H1 (cell line): ENCODE measurements at regions not wholly inside any gene's neighbourhood (a gene's known extent, or its start where the extent isn't known, plus 50 kb on each side); places are given as distances from the start of the nearest gene placed in this dataset.

Experiments
- CTCF ChIA-PET: fragments of 300-600 bp; sonication (Branson Sonifier 250); formaldehyde crosslinking; loops from one replicate; lab custom pipeline; 2021; ENCODE audit not compliant: partially characterized antibody; lab: Charles Lee
- POLR2A ChIA-PET: fragments of 300-600 bp; sonication (Branson Sonifier 250); formaldehyde crosslinking; loops from one replicate; lab custom pipeline; 2021; ENCODE audit warnings: inconsistent platforms; ENCODE audit not compliant: partially characterized antibody; lab: Charles Lee
- DNase-seq, 2 experiments: peaks; one replicate each; pipeline versions ENCODE4 v3.0.0 to v3.0.0-alpha.2; 2010 to 2022; ENCODE audit warnings: low spot score in 2 of 2, low read depth in 1 of 2, mixed read lengths in 1 of 2
- FAIRE-seq: peaks from 2 replicates; lab custom pipeline; 2011; peaks lifted over from hg19 to GRCh38; lab: Jason Lieb, UNC
- H2AFZ ChIP-seq: 2 replicates; pipeline ENCODE4 v1.8.1; 2012; ENCODE audit warnings: low read length, inconsistent platforms
- H2AK5ac ChIP-seq: 2 replicates; pipeline ENCODE4 v1.6.1; 2013; ENCODE audit warnings: low read depth, low read length
- H2BK120ac ChIP-seq: replicated peaks from 2 replicates; pipeline ENCODE3; 2013; ENCODE audit warnings: low read depth, low read length, inconsistent platforms
- H2BK12ac ChIP-seq: 2 replicates; pipeline ENCODE4 v1.6.1; 2013; ENCODE audit warnings: low read depth, low read length
- H2BK15ac ChIP-seq: 2 replicates; pipeline ENCODE4 v1.6.1; 2013; ENCODE audit warnings: low read length
- H2BK20ac ChIP-seq: 2 replicates; pipeline ENCODE4 v1.6.1; 2013; ENCODE audit warnings: low read length
- H2BK5ac ChIP-seq: 2 replicates; pipeline ENCODE4 v1.6.1; 2013; ENCODE audit warnings: low read depth, low read length
- H3K14ac ChIP-seq: 2 replicates; pipeline ENCODE4 v1.6.1; 2013; ENCODE audit warnings: inconsistent platforms; ENCODE audit not compliant: insufficient read length
- H3K18ac ChIP-seq: 2 replicates; pipeline ENCODE4 v1.6.1; 2013; ENCODE audit warnings: low read length; ENCODE audit errors: extremely low read depth
- H3K23ac ChIP-seq: 2 replicates; pipeline ENCODE4 v1.6.1; 2013; ENCODE audit warnings: inconsistent platforms; ENCODE audit not compliant: insufficient read length
- H3K23me2 ChIP-seq: 2 replicates; pipeline ENCODE4 v1.6.1; 2013; ENCODE audit warnings: low read depth, low read length
- H3K27ac ChIP-seq: 2 replicates; pipeline ENCODE4 v1.6.1; 2011; ENCODE audit warnings: low read depth, low read length, inconsistent platforms
- H3K27me3 ChIP-seq, 4 experiments: replicated peaks in 1 of 4; 1 replicate in 1 of 4; 2 replicates in 3 of 4; pipeline versions ENCODE4 v1.6.1 to v1.8.1; 2011 to 2013; ENCODE audit warnings: low read length in 3 of 4, mild to moderate bottlenecking in 3 of 4, inconsistent platforms in 2 of 4, mixed read lengths in 2 of 4, moderate library complexity in 1 of 4; ENCODE audit not compliant: control insufficient read depth in 3 of 4, insufficient read depth in 3 of 4; ENCODE audit errors: extremely low read depth in 1 of 4
- H3K36me3 ChIP-seq, 4 experiments: 2 replicates each; pipeline versions ENCODE4 v1.6.1 to v1.8.1; 2011 to 2013; ENCODE audit warnings: mild to moderate bottlenecking in 4 of 4, low read length in 3 of 4, moderate library complexity in 2 of 4, control low read depth in 1 of 4, inconsistent platforms in 1 of 4; ENCODE audit not compliant: insufficient read depth in 4 of 4, control insufficient read depth in 2 of 4
- H3K4ac ChIP-seq: replicated peaks from 2 replicates; pipeline ENCODE3; 2013; ENCODE audit warnings: low read length, low read depth, mixed read lengths, inconsistent platforms; ENCODE audit not compliant: insufficient read length
- H3K4me1 ChIP-seq, 4 experiments: replicated peaks in 1 of 4; 1 replicate in 1 of 4; 2 replicates in 3 of 4; pipeline versions ENCODE4 v1.6.1 to v1.8.1; 2011 to 2013; ENCODE audit warnings: low read length in 3 of 4, inconsistent platforms in 2 of 4, mixed read lengths in 1 of 4; ENCODE audit not compliant: insufficient read depth in 4 of 4, control insufficient read depth in 3 of 4
- H3K4me2 ChIP-seq, 2 experiments: 2 replicates each; pipeline versions ENCODE4 v1.6.1 to v1.8.1; 2011 to 2013; ENCODE audit warnings: low read depth in 2 of 2, low read length in 2 of 2, control low read depth in 1 of 2, inconsistent platforms in 1 of 2, mild to moderate bottlenecking in 1 of 2; ENCODE audit not compliant: insufficient read depth in 1 of 2
- H3K4me3 ChIP-seq, 4 experiments: fragments of 200-600, 300-600 bp in 1 of 4; sonication (generic), shearing (Covaris generic), sonication (Bioruptor Twin) in 1 of 4; 2 replicates each; pipeline versions ENCODE4 v1.5.1 to v1.8.1; 2011 to 2016; ENCODE audit warnings: low read length in 4 of 4, low read depth in 3 of 4, control low read depth in 2 of 4, inconsistent platforms in 2 of 4, mild to moderate bottlenecking in 2 of 4, mixed read lengths in 1 of 4, moderate library complexity in 1 of 4; ENCODE audit not compliant: insufficient read depth in 2 of 4; ENCODE audit errors: extremely low read depth in 1 of 4
- H3K56ac ChIP-seq: replicated peaks from 2 replicates; pipeline ENCODE3; 2013; ENCODE audit warnings: low read depth, mild to moderate bottlenecking, mixed read lengths, low read length, inconsistent platforms; ENCODE audit not compliant: insufficient read length
- H3K79me1 ChIP-seq: 2 replicates; pipeline ENCODE4 v1.6.1; 2013; ENCODE audit warnings: low read depth, low read length, control low read depth
- H3K79me2 ChIP-seq, 2 experiments: 2 replicates each; pipeline versions ENCODE4 v1.6.1 to v1.8.1; 2012 to 2013; ENCODE audit warnings: low read length in 2 of 2, mild to moderate bottlenecking in 2 of 2, inconsistent platforms in 1 of 2; ENCODE audit not compliant: insufficient read depth in 2 of 2, control insufficient read depth in 1 of 2
- H3K9ac ChIP-seq, 4 experiments: replicated peaks in 1 of 4; 1 replicate in 1 of 4; 2 replicates in 3 of 4; pipeline versions ENCODE4 v1.6.1 to v1.8.1; 2011 to 2013; ENCODE audit warnings: low read depth in 3 of 4, low read length in 3 of 4, control low read depth in 2 of 4, mild to moderate bottlenecking in 2 of 4, moderate library complexity in 2 of 4, inconsistent platforms in 1 of 4; ENCODE audit errors: extremely low read depth in 1 of 4
- H3K9me3 ChIP-seq, 2 experiments: 2 replicates each; pipeline versions ENCODE4 v1.6.1 to v1.8.1; 2012 to 2013; ENCODE audit warnings: mild to moderate bottlenecking in 2 of 2, moderate library complexity in 2 of 2, control low read depth in 1 of 2, inconsistent platforms in 1 of 2, low read depth in 1 of 2, low read length in 1 of 2, mixed read lengths in 1 of 2; ENCODE audit not compliant: insufficient read depth in 2 of 2
- H4K20me1 ChIP-seq, 2 experiments: replicated peaks in 1 of 2; 2 replicates each; pipeline versions ENCODE3 to v1.8.1; 2011 to 2013; ENCODE audit warnings: inconsistent platforms in 2 of 2, low read length in 2 of 2, mild to moderate bottlenecking in 1 of 2; ENCODE audit not compliant: insufficient read depth in 2 of 2, control insufficient read depth in 1 of 2
- H4K5ac ChIP-seq: 2 replicates; pipeline ENCODE4 v1.6.1; 2013; ENCODE audit warnings: low read length, low read depth, mixed read lengths, inconsistent platforms; ENCODE audit not compliant: insufficient read length
- H4K8ac ChIP-seq: 2 replicates; pipeline ENCODE4 v1.8.0; 2013; ENCODE audit warnings: mild to moderate bottlenecking, moderate library complexity, low read length, inconsistent platforms; ENCODE audit not compliant: insufficient read depth; ENCODE audit errors: extremely low read depth
- H4K91ac ChIP-seq: replicated peaks from 2 replicates; pipeline ENCODE3; 2013; ENCODE audit warnings: low read length, mixed read lengths, inconsistent platforms; ENCODE audit not compliant: insufficient read length
- BCL11A ChIP-seq, 2 experiments: IDR thresholded peaks; one replicate each; pipeline ENCODE4 v1.6.1; 2011; ENCODE audit warnings: low read depth in 2 of 2, low read length in 2 of 2, mild to moderate bottlenecking in 2 of 2
- E2F6 ChIP-seq: IDR thresholded peaks from 2 replicates; pipeline ENCODE4 v1.6.1; 2012; ENCODE audit warnings: inconsistent platforms
- HDAC2 ChIP-seq, 2 experiments: fragments of 300-600 bp in 1 of 2; sonication (generic) in 1 of 2; IDR thresholded peaks; 2 replicates each; pipeline ENCODE4 v1.6.1; 2011 to 2012; ENCODE audit warnings: low read depth in 2 of 2, low read length in 2 of 2, mild to moderate bottlenecking in 2 of 2, moderate library complexity in 2 of 2, borderline replicate concordance in 1 of 2, inconsistent platforms in 1 of 2
- HDAC6 ChIP-seq: IDR thresholded peaks from one replicate; pipeline ENCODE4 v1.7.1; 2012; ENCODE audit warnings: low read depth, mild to moderate bottlenecking, inconsistent platforms, low read length, moderate library complexity
- MAX ChIP-seq: IDR thresholded peaks from 2 replicates; pipeline ENCODE4 v1.6.1; 2012; ENCODE audit warnings: inconsistent platforms
- RAD21 ChIP-seq, 2 experiments: IDR thresholded peaks in 1 of 2; conservative IDR thresholded peaks in 1 of 2; 2 replicates each; pipeline ENCODE4 v1.6.1; 2011; ENCODE audit warnings: low read depth in 2 of 2, low read length in 2 of 2, improper control_type of control experiment in 1 of 2, inconsistent platforms in 1 of 2, mild to moderate bottlenecking in 1 of 2, moderate library complexity in 1 of 2
- SIX5 ChIP-seq: IDR thresholded peaks from 2 replicates; pipeline ENCODE4 v1.6.1; 2011; ENCODE audit warnings: mild to moderate bottlenecking, low read depth, low read length
- TAF7 ChIP-seq: optimal IDR thresholded peaks from 2 replicates; pipeline ENCODE3; 2011; ENCODE audit warnings: low read depth, mild to moderate bottlenecking, inconsistent platforms, low read length, moderate library complexity, borderline replicate concordance
- TCF12 ChIP-seq: IDR thresholded peaks from 2 replicates; pipeline ENCODE4 v1.6.1; 2011; ENCODE audit warnings: low read depth, mild to moderate bottlenecking, low read length
- ZNF274 ChIP-seq: IDR thresholded peaks from 2 replicates; pipeline ENCODE4 v1.7.0; 2012; ENCODE audit warnings: low read length, borderline replicate concordance; ENCODE audit errors: extremely low read depth
- WGBS, 2 experiments: shearing (Covaris generic) in 1 of 2; methylation state at CpG; one replicate each; pipeline versions ENCODE4 v1.1.6 to v1.1.7; 2013 to 2015; ENCODE audit warnings: low lambda C conversion rate in 2 of 2, mixed read lengths in 2 of 2, inconsistent platforms in 1 of 2, low coverage in 1 of 2, missing lambda C conversion rate in 1 of 2; ENCODE audit not compliant: insufficient replicate concordance in 2 of 2, insufficient coverage in 1 of 2, insufficient read length in 1 of 2; ENCODE audit errors: extremely low coverage in 1 of 2, missing lambda C conversion rate in 1 of 2; 5-methylcytosine and 5-hydroxymethylcytosine counted together

DNA sequence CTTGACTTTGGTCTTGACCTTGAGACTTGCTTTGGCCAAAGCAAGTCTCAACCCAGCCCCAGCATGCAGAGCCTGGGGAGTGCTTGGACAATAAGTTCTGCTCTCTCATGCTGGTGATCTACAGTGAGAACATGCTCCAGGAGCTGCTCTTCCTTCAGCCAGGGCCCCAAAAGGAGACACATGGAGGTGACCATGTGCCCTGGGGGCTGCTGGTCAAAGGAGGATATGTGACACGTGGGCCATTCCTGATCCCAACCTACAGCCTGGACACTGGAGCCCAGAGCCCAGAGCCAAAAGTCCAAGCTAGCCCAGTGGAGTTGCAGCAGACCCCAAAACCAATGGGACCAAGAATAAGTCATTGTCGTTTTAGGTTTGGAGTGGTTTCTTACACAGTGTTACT is 78.2 kb upstream of the CHST15 start:
- Histone ChIP-seq H4K20me1 (no peaks in the 10 kb centered on the region), H3K36me3 (no peaks in the 10 kb centered on the region), H3K9me3 (no peaks in the 10 kb centered on the region), H3K79me1 (no peaks in the 10 kb centered on the region), H3K79me2 (no peaks in the 10 kb centered on the region), H2AK5ac (no peak overlapping the region), H3K4me2 (no peak overlapping the region), H4K8ac (no peak overlapping the region), H2AFZ (no peak overlapping the region), H3K4me3 (no peak overlapping the region), H3K23me2 (no peaks in the 10 kb centered on the region), H3K9ac (no peak overlapping the region), H2BK15ac (no peak overlapping the region), H3K27ac (no peak overlapping the region), H4K91ac (no peak overlapping the region), H3K18ac (no peak overlapping the region), H3K14ac (no peak overlapping the region), H3K27me3 (no peaks in the 10 kb centered on the region), H2BK12ac (no peak overlapping the region), H2BK120ac (no peak overlapping the region), H2BK20ac (no peak overlapping the region), H3K56ac (no peak overlapping the region), H2BK5ac (no peak overlapping the region), H3K4ac (no peak overlapping the region), H3K23ac (no peak overlapping the region), H4K5ac (no peak overlapping the region), H3K4me1 (no peaks in the 10 kb centered on the region; a peak in 2 of 7 replicates)
- ChIA-PET CTCF (interaction anchor here (0.6 to 4.2 kb wide), 8 partner anchors 15 to 214 kb away, joined by 3 to 20 read pairs (median 4); no protein-coding TSS in a partner anchor), POLR2A (no interaction called here)
- TF ChIP-seq E2F6 (no peak), TAF7 (no peak), TCF12 (no peak), HDAC2 (IDR thresholded peaks at IDR 0.05; ENCODE audit: borderline replicate concordance in 1 of 2, low read depth in 2 of 2, low read length in 2 of 2) (no peak), MAX (no peak), BCL11A (IDR thresholded peaks at IDR 0.05; ENCODE audit: low read depth in 2 of 2, low read length in 2 of 2) (no peak), RAD21 (IDR thresholded peaks at IDR 0.05 in 1 of 2, conservative IDR thresholded peaks at IDR 0.05 in 1 of 2; ENCODE audit: low read depth in 2 of 2, low read length in 2 of 2) (no peak), HDAC6 (no peak), ZNF274 (no peak), SIX5 (no peak)
- DNase-seq (peak in 1 of 2 experiments; percentile 10), FAIRE-seq (no peak)
- 92% methylated on average over 2 of the region's 2 CpGs; no CpG with 5 or more reads in 1 of the 2 experiments for WGBS, 2 experiments
